ENCODE measurements at regions not wholly inside any gene's neighbourhood (a gene's known extent, or its start where the extent isn't known, plus 50 kb on each side); places are given as distances from the start of the nearest gene placed in this dataset.

DNA sequence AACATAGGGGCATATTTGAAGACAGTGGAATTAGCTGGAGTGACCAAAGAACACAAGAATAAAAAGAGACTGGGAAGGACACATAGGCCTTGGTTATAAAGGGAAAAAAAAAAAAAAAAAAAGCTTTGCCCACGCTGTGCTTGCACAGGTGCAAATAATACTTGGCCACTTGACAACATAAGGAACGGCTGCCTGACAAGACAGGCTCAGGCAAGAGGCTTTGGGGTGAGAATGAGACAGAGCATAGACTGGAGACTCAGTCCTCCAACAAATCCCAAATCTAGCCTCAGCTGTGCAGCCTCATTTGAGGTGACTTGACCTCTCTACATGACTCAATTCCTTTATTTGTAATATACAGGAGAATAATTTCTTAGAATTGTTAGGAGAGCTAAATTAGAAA lies 332.8 kb upstream of the DYNLRB2 start:
- Histone ChIP-seq H3K27me3 (ENCODE audit: control insufficient read depth, insufficient read depth, low read length) (no peaks in the 10 kb centered on the region), H3K27ac (ENCODE audit: low read length) (no peak overlapping the region), H3K9me3 (ENCODE audit: control insufficient read depth, insufficient read depth, low read depth, low read length) (no peaks in the 10 kb centered on the region), H3K4me1 (ENCODE audit: control insufficient read depth, insufficient read depth, low read length) (no peaks in the 10 kb centered on the region), H3K36me3 (ENCODE audit: control insufficient read depth, insufficient read depth, low read length) (no peaks in the 10 kb centered on the region), H3K4me3 (ENCODE audit: low read depth in 2 of 2, low read length in 2 of 2) (no peak overlapping the region)
- in situ Hi-C loops (cut with HindIII; ENCODE audit: low pct_unique_long_range_greater_than_20kb, low sequenced_read_pairs) (no loop called here), intact Hi-C loops (cut with micrococcal nuclease; ENCODE audit: unreplicated experiment) (no loop called here)
- DNase-seq (ENCODE audit: low read depth, low spot score), result no peak
- ChIA-PET POLR2A (no interaction called here), CTCF (no interaction called here)
- no peak for ATAC-seq
- TF ChIP-seq, protein P1, sequence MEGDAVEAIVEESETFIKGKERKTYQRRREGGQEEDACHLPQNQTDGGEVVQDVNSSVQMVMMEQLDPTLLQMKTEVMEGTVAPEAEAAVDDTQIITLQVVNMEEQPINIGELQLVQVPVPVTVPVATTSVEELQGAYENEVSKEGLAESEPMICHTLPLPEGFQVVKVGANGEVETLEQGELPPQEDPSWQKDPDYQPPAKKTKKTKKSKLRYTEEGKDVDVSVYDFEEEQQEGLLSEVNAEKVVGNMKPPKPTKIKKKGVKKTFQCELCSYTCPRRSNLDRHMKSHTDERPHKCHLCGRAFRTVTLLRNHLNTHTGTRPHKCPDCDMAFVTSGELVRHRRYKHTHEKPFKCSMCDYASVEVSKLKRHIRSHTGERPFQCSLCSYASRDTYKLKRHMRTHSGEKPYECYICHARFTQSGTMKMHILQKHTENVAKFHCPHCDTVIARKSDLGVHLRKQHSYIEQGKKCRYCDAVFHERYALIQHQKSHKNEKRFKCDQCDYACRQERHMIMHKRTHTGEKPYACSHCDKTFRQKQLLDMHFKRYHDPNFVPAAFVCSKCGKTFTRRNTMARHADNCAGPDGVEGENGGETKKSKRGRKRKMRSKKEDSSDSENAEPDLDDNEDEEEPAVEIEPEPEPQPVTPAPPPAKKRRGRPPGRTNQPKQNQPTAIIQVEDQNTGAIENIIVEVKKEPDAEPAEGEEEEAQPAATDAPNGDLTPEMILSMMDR (IDR thresholded peaks at IDR 0.05), result no peak
- TF ChIP-seq TCF7L2 (IDR thresholded peaks at IDR 0.05; ENCODE audit: low read depth, low read length), result no peak
- no peak for TF ChIP-seq SIN3A (IDR thresholded peaks at IDR 0.05; ENCODE audit: borderline replicate concordance, insufficient read depth, low read depth, low read length)
- TF ChIP-seq, protein P2, sequence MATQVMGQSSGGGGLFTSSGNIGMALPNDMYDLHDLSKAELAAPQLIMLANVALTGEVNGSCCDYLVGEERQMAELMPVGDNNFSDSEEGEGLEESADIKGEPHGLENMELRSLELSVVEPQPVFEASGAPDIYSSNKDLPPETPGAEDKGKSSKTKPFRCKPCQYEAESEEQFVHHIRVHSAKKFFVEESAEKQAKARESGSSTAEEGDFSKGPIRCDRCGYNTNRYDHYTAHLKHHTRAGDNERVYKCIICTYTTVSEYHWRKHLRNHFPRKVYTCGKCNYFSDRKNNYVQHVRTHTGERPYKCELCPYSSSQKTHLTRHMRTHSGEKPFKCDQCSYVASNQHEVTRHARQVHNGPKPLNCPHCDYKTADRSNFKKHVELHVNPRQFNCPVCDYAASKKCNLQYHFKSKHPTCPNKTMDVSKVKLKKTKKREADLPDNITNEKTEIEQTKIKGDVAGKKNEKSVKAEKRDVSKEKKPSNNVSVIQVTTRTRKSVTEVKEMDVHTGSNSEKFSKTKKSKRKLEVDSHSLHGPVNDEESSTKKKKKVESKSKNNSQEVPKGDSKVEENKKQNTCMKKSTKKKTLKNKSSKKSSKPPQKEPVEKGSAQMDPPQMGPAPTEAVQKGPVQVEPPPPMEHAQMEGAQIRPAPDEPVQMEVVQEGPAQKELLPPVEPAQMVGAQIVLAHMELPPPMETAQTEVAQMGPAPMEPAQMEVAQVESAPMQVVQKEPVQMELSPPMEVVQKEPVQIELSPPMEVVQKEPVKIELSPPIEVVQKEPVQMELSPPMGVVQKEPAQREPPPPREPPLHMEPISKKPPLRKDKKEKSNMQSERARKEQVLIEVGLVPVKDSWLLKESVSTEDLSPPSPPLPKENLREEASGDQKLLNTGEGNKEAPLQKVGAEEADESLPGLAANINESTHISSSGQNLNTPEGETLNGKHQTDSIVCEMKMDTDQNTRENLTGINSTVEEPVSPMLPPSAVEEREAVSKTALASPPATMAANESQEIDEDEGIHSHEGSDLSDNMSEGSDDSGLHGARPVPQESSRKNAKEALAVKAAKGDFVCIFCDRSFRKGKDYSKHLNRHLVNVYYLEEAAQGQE (IDR thresholded peaks at IDR 0.05; ENCODE audit: insufficient read depth in 1 of 2, low read depth in 2 of 2, low read length in 1 of 2), result no peak
- no peak for TF ChIP-seq POLR2AphosphoS5 (IDR thresholded peaks at IDR 0.05; ENCODE audit: low read depth, low read length)
- no TSS peak for BruUV-seq (replicated peaks)

DNA sequence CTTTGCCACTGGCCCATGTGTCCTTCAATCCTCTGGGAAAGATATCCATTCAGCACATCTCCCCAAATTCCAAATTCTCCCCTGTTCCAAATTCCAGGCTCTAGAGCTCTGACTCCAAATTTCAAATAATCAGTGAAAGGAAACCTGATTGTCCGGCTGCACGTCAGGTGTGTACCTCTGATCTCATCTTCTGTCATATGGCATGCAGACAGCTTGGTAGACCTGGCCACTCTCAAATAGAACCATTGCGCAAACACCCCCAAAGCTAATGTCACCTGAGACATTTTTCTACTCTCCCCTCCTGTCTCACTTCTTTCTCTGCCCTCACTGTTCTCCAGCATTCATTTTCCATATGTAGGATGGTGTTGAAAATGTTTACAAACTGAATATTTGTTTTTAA lies 337.0 kb upstream of the DYNLRB2 start:
- Histone ChIP-seq H3K27me3 (ENCODE audit: control insufficient read depth, insufficient read depth, low read length) (no peaks in the 10 kb centered on the region), H3K27ac (ENCODE audit: low read length) (no peak overlapping the region), H3K9me3 (ENCODE audit: control insufficient read depth, insufficient read depth, low read depth, low read length) (no peaks in the 10 kb centered on the region), H3K36me3 (ENCODE audit: control insufficient read depth, insufficient read depth, low read length) (no peaks in the 10 kb centered on the region), H3K4me3 (ENCODE audit: low read depth in 2 of 2, low read length in 2 of 2) (no peak overlapping the region), H3K4me1 (ENCODE audit: control insufficient read depth, insufficient read depth, low read length) (no peaks in the 10 kb centered on the region)
- ATAC-seq, result no peak
- ChIA-PET POLR2A (no interaction called here), CTCF (no interaction called here)
- intact Hi-C loops (cut with micrococcal nuclease; ENCODE audit: unreplicated experiment) (no loop called here), in situ Hi-C loops (cut with HindIII; ENCODE audit: low pct_unique_long_range_greater_than_20kb, low sequenced_read_pairs) (no loop called here)
- TF ChIP-seq, protein P2 (IDR thresholded peaks at IDR 0.05; ENCODE audit: insufficient read depth in 1 of 2, low read depth in 2 of 2, low read length in 1 of 2), result no peak
- TF ChIP-seq SIN3A (IDR thresholded peaks at IDR 0.05; ENCODE audit: borderline replicate concordance, insufficient read depth, low read depth, low read length) (no peak), TCF7L2 (IDR thresholded peaks at IDR 0.05; ENCODE audit: low read depth, low read length) (no peak), POLR2AphosphoS5 (IDR thresholded peaks at IDR 0.05; ENCODE audit: low read depth, low read length) (no peak)
- TF ChIP-seq, protein P1 (IDR thresholded peaks at IDR 0.05), result no peak
- DNase-seq (ENCODE audit: low read depth, low spot score), result no peak
- no TSS peak for BruUV-seq (replicated peaks)
